Thyroid gland (tissue), 4 donors: ENCODE measurements at regions not wholly inside any gene's neighbourhood (a gene's known extent, or its start where the extent isn't known, plus 50 kb on each side); places are given as distances from the start of the nearest gene placed in this dataset.
A peak's percentile ranks its signal among the peaks of the same experiment; 100 is the strongest.

Experiments used
- DNase-seq, 2 donors: peaks; one replicate each; pipeline ENCODE4 v3.0.0-alpha.2; 2019
- H3K27ac ChIP-seq, 3 donors: fragments of 200-600 bp; sonication (generic); 1 replicate in 2 of 3; 2 replicates in 1 of 3; pipeline ENCODE4 v1.5.1; 2016 to 2019; ENCODE audit warnings: mild to moderate bottlenecking in 1 of 3, moderate library complexity in 1 of 3
- H3K27me3 ChIP-seq: fragments of 200-600 bp; sonication (generic); one replicate; pipeline ENCODE4 v1.5.1; 2019
- H3K36me3 ChIP-seq, 2 donors: fragments of 200-600 bp; sonication (generic); one replicate each; pipeline ENCODE4 v1.5.1; 2016 to 2019
- H3K4me1 ChIP-seq, 2 donors: fragments of 200-600 bp; sonication (generic); one replicate each; pipeline ENCODE4 v1.5.1; 2017 to 2019
- H3K4me3 ChIP-seq, 3 donors: fragments of 200-600 bp; sonication (generic); replicated peaks in 1 of 3; 1 replicate in 2 of 3; 2 replicates in 1 of 3; pipeline ENCODE4 v1.5.1; 2016; ENCODE audit warnings: mild to moderate bottlenecking in 1 of 3
- H3K9me3 ChIP-seq: fragments of 200-600 bp; sonication (generic); one replicate; pipeline ENCODE4 v1.5.1; 2017
- POLR2A ChIP-seq, 2 donors: fragments of 450-650 bp; IDR thresholded peaks; one replicate each; pipeline ENCODE4 v1.6.1; 2017; ENCODE audit warnings: antibody characterized with exemption in 2 of 2, mild to moderate bottlenecking in 2 of 2, moderate library complexity in 1 of 2
- WGBS, 2 donors: methylation state at CpG; one replicate each; pipeline ENCODE4 v1.1.5; 2017; 5-methylcytosine and 5-hydroxymethylcytosine counted together
- intact Hi-C: fragments of 100-400 bp; cut with DNase I; formaldehyde crosslinking; loops from one replicate; pipeline ENCODE4 v1.15.1; 2023
- TF ChIP-seq, protein P1 (sequence below), 6 experiments: fragments of 200-600 bp in 3 of 6; fragments of 450-650 bp in 3 of 6; sonication (generic) in 3 of 6; IDR thresholded peaks; one replicate each; pipeline ENCODE4 v1.5.1; 2016 to 2019; ENCODE audit warnings: antibody characterized with exemption in 6 of 6, mild to moderate bottlenecking in 2 of 6, inconsistent platforms in 1 of 6, moderate library complexity in 1 of 6

DNA sequence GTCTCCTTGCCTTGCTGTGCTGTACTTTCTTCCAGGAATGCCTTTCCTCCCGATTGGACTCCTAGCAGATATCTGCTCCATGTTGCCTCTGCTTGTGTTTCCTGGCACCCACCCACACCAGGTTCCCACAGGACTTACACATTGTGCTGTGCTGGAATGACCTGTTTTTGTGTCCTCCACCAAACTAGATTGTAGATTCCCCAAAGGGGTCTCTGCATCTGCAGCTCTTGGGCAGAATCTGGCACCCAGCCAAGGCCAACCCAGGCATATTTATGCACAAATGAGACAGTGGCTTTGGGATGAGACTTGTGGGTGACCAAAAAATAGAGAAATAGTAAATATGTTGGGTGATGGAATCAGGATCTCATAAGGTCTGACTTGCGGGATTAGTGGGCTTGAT, 278.2 kb downstream of the RRAGC start:
- H3K27ac ChIP-seq, result no peak overlapping the region
- WGBS, 2 donors, result 46 to 76% methylated on average over 2 of the region's 2 CpGs
- no peaks in the 10 kb centered on the region for H3K36me3 ChIP-seq
- no peaks in the 10 kb centered on the region for H3K9me3 ChIP-seq
- intact Hi-C loops, result no loop called here
- TF ChIP-seq POLR2A (IDR thresholded peaks at IDR 0.05), result no peak
- TF ChIP-seq, protein P1, sequence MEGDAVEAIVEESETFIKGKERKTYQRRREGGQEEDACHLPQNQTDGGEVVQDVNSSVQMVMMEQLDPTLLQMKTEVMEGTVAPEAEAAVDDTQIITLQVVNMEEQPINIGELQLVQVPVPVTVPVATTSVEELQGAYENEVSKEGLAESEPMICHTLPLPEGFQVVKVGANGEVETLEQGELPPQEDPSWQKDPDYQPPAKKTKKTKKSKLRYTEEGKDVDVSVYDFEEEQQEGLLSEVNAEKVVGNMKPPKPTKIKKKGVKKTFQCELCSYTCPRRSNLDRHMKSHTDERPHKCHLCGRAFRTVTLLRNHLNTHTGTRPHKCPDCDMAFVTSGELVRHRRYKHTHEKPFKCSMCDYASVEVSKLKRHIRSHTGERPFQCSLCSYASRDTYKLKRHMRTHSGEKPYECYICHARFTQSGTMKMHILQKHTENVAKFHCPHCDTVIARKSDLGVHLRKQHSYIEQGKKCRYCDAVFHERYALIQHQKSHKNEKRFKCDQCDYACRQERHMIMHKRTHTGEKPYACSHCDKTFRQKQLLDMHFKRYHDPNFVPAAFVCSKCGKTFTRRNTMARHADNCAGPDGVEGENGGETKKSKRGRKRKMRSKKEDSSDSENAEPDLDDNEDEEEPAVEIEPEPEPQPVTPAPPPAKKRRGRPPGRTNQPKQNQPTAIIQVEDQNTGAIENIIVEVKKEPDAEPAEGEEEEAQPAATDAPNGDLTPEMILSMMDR (IDR thresholded peaks at IDR 0.05), result no peak
- no peak overlapping the region for H3K4me3 ChIP-seq
- DNase-seq, result no peak
- H3K4me1 ChIP-seq, result peaks cover 6 to 8% of the 10 kb centered on the region in 2 donors
- peaks cover 7% of the 10 kb centered on the region for H3K27me3 ChIP-seq

DNA sequence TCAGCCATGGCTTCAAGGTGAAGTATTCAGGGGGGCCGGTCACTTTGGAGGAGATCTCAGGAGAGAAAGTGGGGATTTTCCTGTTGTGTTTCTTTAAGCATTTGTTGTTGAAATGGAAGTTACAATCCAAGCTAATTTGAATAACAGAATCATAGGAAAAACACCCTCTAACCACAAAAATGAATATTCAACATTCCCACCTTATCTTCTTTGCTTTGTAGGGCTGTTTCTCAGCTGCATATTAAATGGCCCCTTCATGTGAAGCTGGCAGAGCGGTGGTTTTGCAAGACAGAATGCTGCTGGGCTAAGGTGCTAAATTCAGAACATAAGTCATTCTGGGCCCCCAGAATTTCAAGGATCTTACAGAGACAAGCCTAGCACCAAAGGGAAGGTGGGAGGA, 279.0 kb downstream of the RRAGC start:
- intact Hi-C loops, result no loop called here
- 88 to 95% methylated on average over 2 of the region's 2 CpGs for WGBS, 2 donors

DNA sequence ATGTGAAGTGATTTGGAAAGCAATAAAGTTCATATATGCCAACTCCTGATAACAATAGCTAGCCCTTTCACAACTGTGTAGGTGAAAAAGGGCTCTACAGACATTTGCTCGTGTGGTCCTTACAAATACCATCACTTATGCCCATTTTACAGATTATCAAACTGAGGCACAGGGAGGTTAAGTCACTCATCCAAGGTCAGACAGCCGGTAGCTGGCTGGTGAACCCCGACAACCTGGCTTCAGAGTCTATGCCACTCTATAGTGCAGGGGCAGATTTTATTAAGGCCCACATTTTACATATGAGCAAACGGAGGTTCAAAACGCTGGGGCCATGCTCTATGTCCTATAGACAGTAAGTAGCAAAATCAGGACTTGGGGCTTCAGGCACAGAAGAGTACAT, 280.5 kb downstream of the RRAGC start:
- intact Hi-C loops, result no loop called here
- no peak for TF ChIP-seq POLR2A (IDR thresholded peaks at IDR 0.05)
- TF ChIP-seq, protein P1 (IDR thresholded peaks at IDR 0.05), result no peak
- Histone ChIP-seq H3K36me3 (no peaks in the 10 kb centered on the region), H3K4me3 (no peak overlapping the region), H3K27ac (no peak overlapping the region), H3K9me3 (no peaks in the 10 kb centered on the region), H3K27me3 (peaks cover 7% of the 10 kb centered on the region), H3K4me1 (peaks cover 6 to 8% of the 10 kb centered on the region in 2 donors)
- WGBS, 2 donors, result 92 to 93% methylated on average over 5 of the region's 5 CpGs
- no peak for DNase-seq

More for the DNA sequence above, 279.0 kb downstream of the RRAGC start:
- no peak for DNase-seq
- Histone ChIP-seq H3K27me3 (peaks cover 7% of the 10 kb centered on the region), H3K27ac (no peak overlapping the region), H3K4me1 (peaks cover 6 to 8% of the 10 kb centered on the region in 2 donors), H3K9me3 (no peaks in the 10 kb centered on the region), H3K4me3 (no peak overlapping the region), H3K36me3 (no peaks in the 10 kb centered on the region)
- TF ChIP-seq POLR2A (IDR thresholded peaks at IDR 0.05), result no peak
- TF ChIP-seq, protein P1 (IDR thresholded peaks at IDR 0.05), result no peak

DNA sequence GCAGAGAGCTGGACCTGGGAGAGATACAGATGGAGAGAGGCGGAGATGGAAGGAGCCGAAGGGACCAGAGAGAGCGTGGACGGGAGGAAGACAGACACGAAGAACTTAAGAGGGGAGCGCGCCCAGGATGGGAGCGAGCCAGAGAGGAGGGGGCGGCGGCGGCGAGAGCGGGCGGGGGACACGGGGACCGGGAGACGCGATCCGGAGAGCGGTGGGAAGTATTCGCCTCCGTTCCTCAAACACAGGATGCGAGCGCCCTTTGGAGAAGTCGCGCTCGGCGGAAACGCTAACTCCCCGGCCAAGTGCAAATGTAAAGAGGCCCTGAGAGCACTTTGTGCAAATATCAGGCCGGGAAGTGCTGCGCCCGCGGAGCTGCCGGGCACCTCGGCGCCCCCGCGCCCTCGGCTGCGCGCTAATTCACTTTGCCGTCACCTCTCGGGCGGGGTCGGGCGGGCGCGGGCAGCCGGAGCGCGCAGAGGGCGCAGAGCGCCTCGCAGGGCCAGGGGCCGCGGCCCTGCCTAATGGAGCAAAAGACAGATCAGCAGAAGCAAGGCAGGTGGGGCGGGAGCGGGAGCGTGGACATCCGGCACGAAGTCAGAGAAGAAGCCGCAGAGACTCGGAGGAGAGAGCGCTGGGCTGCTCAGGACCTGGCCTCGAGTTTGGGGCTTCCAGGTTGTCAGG, 281.2 kb downstream of the RRAGC start:
- TF ChIP-seq, protein P1 (IDR thresholded peaks at IDR 0.05), result no peak
- TF ChIP-seq POLR2A (IDR thresholded peaks at IDR 0.05), result no peak
- Histone ChIP-seq H3K4me1 (peaks cover 6 to 8% of the 10 kb centered on the region in 2 donors), H3K27ac (no peak overlapping the region), H3K27me3 (peaks cover 7% of the 10 kb centered on the region), H3K9me3 (no peaks in the 10 kb centered on the region), H3K36me3 (no peaks in the 10 kb centered on the region), H3K4me3 (no peak overlapping the region)
- intact Hi-C loops, result no loop called here
- WGBS, 2 donors, result 6% methylated on average over 35 to 51 of the region's 66 CpGs
- peak in 1 of 2 donors; percentile 17 for DNase-seq

DNA sequence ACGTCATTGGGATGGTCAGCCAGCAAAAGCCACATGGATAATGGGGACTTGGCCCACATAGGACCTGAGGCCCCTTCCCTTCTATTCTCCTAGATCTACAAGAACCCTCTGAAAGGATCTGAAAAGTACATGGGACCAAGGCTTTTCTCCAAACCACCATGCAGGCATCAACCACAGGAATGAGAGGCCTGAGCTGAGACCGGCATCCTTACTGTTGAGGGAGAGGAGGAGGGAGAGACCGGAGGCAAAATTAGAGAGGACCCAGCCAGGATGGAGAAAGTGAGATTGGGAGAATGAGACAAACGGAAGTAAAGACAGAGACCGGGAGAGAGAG, 281.7 kb downstream of the RRAGC start:
- TF ChIP-seq, protein P1 (IDR thresholded peaks at IDR 0.05), result no peak
- TF ChIP-seq POLR2A (IDR thresholded peaks at IDR 0.05), result no peak
- intact Hi-C loops, result no loop called here
- no peak for DNase-seq
- H3K27ac ChIP-seq, result no peak overlapping the region
- no peaks in the 10 kb centered on the region for H3K36me3 ChIP-seq
- H3K4me3 ChIP-seq, result no peak overlapping the region
- WGBS, 2 donors, result 29 to 34% methylated on average over 5 of the region's 5 CpGs
- peaks cover 7% of the 10 kb centered on the region for H3K27me3 ChIP-seq
- no peaks in the 10 kb centered on the region for H3K9me3 ChIP-seq
- H3K4me1 ChIP-seq, result peaks cover 6 to 8% of the 10 kb centered on the region in 2 donors
